ENCODE measurements at regions not wholly inside any gene's neighbourhood (a gene's known extent, or its start where the extent isn't known, plus 50 kb on each side); places are given as distances from the start of the nearest gene placed in this dataset.

DNA sequence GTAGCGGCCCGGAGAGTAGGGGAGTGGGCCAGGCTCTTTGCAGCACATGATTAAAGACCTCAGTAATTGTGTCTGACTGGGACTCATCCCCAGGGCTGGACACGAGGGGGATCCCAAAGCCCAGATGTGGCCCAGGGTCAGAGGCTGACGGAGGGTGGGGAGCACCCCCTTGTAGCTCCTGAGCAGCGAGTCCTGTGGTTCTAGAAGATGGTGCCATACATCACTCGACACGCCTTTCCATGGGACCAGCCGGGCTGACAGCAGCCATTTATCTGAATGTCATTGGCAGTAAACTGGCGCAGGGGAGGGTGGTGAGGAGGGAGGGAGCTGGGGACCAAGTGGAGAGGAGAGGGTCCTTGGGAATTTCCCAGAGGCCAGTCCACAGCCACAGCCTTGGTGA lies 65.1 kb upstream of the FAM222A start:
- TF ChIP-seq POLR2AphosphoS5 (IDR thresholded peaks at IDR 0.05; ENCODE audit: insufficient read depth, low read depth, low read length), result no peak
- no peak for TF ChIP-seq EZH2 (IDR thresholded peaks at IDR 0.05; ENCODE audit: borderline replicate concordance, low read depth, low read length, severe bottlenecking)
